Left lung (tissue), 4 donors: ENCODE measurements at regions not wholly inside any gene's neighbourhood (a gene's known extent, or its start where the extent isn't known, plus 50 kb on each side); places are given as distances from the start of the nearest gene placed in this dataset.
A peak's percentile ranks its signal among the peaks of the same experiment; 100 is the strongest.

Experiments used
- ATAC-seq: fragments of 200-7000 bp; cut with Tn5 transposase; one replicate; pipeline ENCODE4 v1.9.1; 2020; ENCODE audit warnings: moderate library complexity
- DNase-seq, 4 donors: peaks; one replicate each; pipeline ENCODE4 v3.0.0-alpha.2; 2013 to 2020
- H3K27ac ChIP-seq, 2 donors: fragments of 200-600 bp; sonication (generic) in 1 of 2; one replicate each; pipeline versions ENCODE4 v1.5.0 to v1.8.0; 2020 to 2021
- H3K27me3 ChIP-seq, 2 donors: fragments of 200-600 bp; sonication (generic) in 1 of 2; one replicate each; pipeline versions ENCODE4 v1.5.0 to v1.8.0; 2020 to 2021
- H3K36me3 ChIP-seq, 2 donors: fragments of 200-600 bp; sonication (generic) in 1 of 2; one replicate each; pipeline versions ENCODE4 v1.5.0 to v1.8.0; 2020 to 2021
- H3K4me1 ChIP-seq, 2 donors: fragments of 200-600 bp; one replicate each; pipeline ENCODE4 v1.8.0; 2021
- H3K4me3 ChIP-seq, 2 donors: fragments of 200-600 bp; sonication (generic) in 1 of 2; one replicate each; pipeline versions ENCODE4 v1.5.0 to v1.8.0; 2020 to 2021; ENCODE audit warnings: mild to moderate bottlenecking in 1 of 2
- H3K9me3 ChIP-seq, 2 donors: fragments of 200-600 bp; sonication (generic) in 1 of 2; one replicate each; pipeline versions ENCODE4 v1.5.0 to v1.8.0; 2020 to 2021
- intact Hi-C, 2 donors: fragments of 100-400 bp; cut with DNase I; formaldehyde crosslinking; loops; one replicate each; pipeline versions ENCODE4 v1.11.2 to v1.14.2; 2022
- TF ChIP-seq, protein P1 (sequence below), 2 donors: fragments of 200-600 bp; sonication (generic) in 1 of 2; IDR thresholded peaks; one replicate each; pipeline versions ENCODE4 v1.5.0 to v1.8.0; 2021; ENCODE audit warnings: antibody characterized with exemption in 2 of 2
- donor health status: DM: no; HTN: yes; CAD: no.
- donor health status: DM: no; HTN: no; CAD: no.

DNA sequence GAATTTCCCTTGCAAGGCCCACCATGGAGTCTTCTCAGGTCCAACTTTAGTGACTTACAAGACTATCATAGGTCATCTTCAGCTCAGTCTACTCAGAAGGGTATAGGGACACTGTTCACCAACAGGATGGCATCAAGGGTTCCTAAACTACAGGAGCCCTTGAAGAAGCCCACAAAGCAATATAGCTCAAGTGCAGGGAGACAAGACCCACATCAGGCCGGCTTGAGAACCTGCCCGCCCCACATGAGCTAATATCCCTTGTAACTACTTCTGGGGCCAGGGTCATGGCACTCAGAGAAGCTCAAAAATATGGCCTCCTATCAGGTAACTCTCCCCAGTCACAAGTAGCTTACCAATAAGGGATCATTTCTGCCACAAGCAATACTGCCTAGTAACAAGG, 249.9 kb downstream of the CDK5RAP2 start:
- Histone ChIP-seq H3K4me3 (no peak overlapping the region), H3K9me3 (peaks cover 0 to 4% of the 10 kb centered on the region in 2 donors), H3K36me3 (no peaks in the 10 kb centered on the region), H3K27ac (no peak overlapping the region), H3K27me3 (no peaks in the 10 kb centered on the region), H3K4me1 (no peaks in the 10 kb centered on the region)
- no peak for ATAC-seq
- intact Hi-C loops: no loop called here
- TF ChIP-seq, protein P1, sequence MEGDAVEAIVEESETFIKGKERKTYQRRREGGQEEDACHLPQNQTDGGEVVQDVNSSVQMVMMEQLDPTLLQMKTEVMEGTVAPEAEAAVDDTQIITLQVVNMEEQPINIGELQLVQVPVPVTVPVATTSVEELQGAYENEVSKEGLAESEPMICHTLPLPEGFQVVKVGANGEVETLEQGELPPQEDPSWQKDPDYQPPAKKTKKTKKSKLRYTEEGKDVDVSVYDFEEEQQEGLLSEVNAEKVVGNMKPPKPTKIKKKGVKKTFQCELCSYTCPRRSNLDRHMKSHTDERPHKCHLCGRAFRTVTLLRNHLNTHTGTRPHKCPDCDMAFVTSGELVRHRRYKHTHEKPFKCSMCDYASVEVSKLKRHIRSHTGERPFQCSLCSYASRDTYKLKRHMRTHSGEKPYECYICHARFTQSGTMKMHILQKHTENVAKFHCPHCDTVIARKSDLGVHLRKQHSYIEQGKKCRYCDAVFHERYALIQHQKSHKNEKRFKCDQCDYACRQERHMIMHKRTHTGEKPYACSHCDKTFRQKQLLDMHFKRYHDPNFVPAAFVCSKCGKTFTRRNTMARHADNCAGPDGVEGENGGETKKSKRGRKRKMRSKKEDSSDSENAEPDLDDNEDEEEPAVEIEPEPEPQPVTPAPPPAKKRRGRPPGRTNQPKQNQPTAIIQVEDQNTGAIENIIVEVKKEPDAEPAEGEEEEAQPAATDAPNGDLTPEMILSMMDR (IDR thresholded peaks at IDR 0.05): no peak
- DNase-seq: no peak

DNA sequence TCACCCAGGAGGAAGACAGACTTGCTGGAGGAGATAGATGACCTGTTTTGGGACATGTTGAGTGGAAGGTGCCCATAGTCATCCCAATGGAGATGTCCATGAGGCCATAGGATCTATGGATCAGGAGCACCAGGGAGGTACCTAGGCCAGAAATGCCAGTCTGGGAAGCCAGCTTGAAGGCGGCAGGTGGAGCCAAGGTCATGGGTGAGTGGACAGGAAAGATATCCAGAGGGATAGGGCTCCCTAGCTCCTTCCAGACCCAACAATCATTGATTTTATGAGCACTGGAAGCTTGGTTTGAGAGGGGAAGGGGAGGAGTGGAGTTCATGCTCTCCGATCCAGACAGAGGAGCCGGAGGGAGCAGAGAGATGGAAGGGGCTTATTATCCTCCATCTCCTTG, 252.6 kb downstream of the CDK5RAP2 start:
- no peak for ATAC-seq
- DNase-seq: no peak
- no peaks in the 10 kb centered on the region for H3K4me1 ChIP-seq
- TF ChIP-seq, protein P1 (IDR thresholded peaks at IDR 0.05): no peak
- intact Hi-C loops: no loop called here
- H3K9me3 ChIP-seq: peaks cover 0 to 4% of the 10 kb centered on the region in 2 donors
- H3K36me3 ChIP-seq: no peaks in the 10 kb centered on the region
- H3K4me3 ChIP-seq: no peak overlapping the region
- H3K27ac ChIP-seq: no peak overlapping the region
- no peaks in the 10 kb centered on the region for H3K27me3 ChIP-seq

DNA sequence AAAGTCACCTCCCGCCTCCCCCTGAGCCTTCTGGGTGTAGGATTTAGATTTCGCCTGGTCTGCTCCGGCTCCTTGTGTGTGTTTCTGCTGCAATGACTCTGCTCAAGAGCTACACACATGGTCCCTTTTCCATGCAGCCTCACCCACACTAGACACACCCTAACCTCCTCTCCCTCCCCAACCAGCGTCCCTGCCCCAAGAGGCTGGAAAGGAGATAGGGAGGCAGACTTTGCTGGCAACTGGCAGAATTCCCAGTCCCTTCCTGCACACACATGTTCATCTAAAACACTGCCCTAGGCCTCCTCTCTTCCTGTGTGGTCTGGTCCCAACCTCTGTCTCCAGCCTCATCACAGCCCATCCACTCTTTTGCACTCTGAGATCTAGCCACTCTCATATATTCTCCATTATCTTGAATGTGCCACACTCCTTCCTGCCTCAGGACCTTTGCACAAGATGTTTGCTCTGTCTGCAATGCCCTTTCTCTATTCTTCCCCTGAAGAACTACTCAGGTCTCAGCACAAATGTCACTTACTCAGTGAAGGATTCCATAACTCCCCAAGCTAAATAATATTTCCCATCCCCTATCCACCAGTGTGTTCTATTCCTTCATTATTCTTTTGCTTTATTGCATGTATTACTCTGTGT, 253.8 kb downstream of the CDK5RAP2 start:
- Histone ChIP-seq H3K4me1 (no peaks in the 10 kb centered on the region), H3K27ac (no peak overlapping the region), H3K36me3 (no peaks in the 10 kb centered on the region), H3K27me3 (no peaks in the 10 kb centered on the region), H3K4me3 (no peak overlapping the region), H3K9me3 (peaks cover 0 to 4% of the 10 kb centered on the region in 2 donors)
- intact Hi-C loops: no loop called here
- TF ChIP-seq, protein P1 (IDR thresholded peaks at IDR 0.05): no peak
- ATAC-seq (no peak), DNase-seq (no peak)

DNA sequence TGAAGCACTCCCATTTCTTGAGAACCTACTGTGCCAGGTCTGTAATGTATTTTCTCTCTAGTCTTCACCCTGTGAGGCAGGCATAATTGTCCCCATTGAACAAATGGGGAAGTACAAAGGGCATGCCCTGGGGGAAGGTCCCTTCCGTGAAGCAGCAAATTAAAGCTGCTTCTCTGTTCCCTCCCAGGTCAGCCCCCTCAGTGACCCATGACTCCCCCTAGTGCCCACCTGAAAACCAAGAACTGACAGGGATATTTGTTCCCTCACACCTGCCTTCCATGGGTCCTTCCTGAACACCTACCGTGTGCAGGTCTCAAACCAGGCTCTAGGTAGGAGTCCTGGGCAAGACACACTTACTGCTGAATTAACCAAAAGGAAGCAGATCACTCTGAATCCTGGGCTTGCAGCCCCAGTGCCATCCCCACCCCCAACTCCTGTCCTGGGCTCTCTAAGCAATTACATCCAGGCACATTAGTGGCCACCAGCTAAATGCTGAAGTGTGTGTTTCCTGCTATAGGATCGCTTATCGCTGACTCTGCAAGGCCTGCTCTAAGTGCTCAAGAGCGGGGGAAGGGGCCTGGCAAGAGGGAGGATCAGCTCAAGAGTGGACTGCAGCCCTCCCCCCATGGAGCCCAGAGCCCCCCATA, 254.8 kb downstream of the CDK5RAP2 start:
- peak in 1 of 4 donors; percentile 2 for DNase-seq
- intact Hi-C loops: no loop called here
- TF ChIP-seq, protein P1 (IDR thresholded peaks at IDR 0.05): no peak

DNA sequence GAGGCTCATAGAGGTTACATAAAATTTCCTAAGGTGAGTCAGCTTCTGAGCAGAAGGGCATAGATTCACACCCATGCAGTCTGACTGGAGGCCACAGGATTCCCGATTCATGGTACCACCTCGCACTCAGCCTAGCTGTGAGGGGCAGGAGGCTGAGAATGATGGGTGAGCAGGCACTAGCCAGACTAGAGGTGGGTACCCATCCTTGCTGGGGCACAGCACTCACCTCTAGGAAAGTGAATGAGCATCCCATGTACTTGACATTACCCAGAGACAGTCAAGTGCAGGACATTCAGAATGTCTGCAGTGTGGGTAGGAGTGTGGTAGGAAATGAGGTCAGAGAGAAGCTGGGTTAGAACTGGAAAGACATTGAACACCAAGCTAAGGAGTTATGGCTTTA, 255.5 kb downstream of the CDK5RAP2 start:
- intact Hi-C loops: no loop called here
- no peaks in the 10 kb centered on the region for H3K27me3 ChIP-seq
- no peaks in the 10 kb centered on the region for H3K9me3 ChIP-seq
- H3K4me3 ChIP-seq: no peak overlapping the region
- no peaks in the 10 kb centered on the region for H3K36me3 ChIP-seq
- DNase-seq (no peak), ATAC-seq (no peak)
- TF ChIP-seq, protein P1 (IDR thresholded peaks at IDR 0.05): no peak
- H3K4me1 ChIP-seq: no peaks in the 10 kb centered on the region
- no peak overlapping the region for H3K27ac ChIP-seq

More for the DNA sequence above, 254.8 kb downstream of the CDK5RAP2 start:
- no peak overlapping the region for H3K4me3 ChIP-seq
- no peaks in the 10 kb centered on the region for H3K9me3 ChIP-seq
- no peaks in the 10 kb centered on the region for H3K4me1 ChIP-seq
- no peaks in the 10 kb centered on the region for H3K36me3 ChIP-seq
- no peak overlapping the region for H3K27ac ChIP-seq
- H3K27me3 ChIP-seq: no peaks in the 10 kb centered on the region
- ATAC-seq: no peak
